Neural cell (in vitro differentiated cells): ENCODE measurements at regions not wholly inside any gene's neighbourhood (a gene's known extent, or its start where the extent isn't known, plus 50 kb on each side); places are given as distances from the start of the nearest gene placed in this dataset.

Experiments
- POLR2AphosphoS5 ChIP-seq: IDR thresholded peaks from 2 replicates; pipeline ENCODE4 v1.6.1; 2012
- RAD21 ChIP-seq: fragments of 450-650 bp; conservative IDR thresholded peaks from 2 replicates; pipeline ENCODE4 v1.6.1; 2014; ENCODE audit warnings: antibody characterized with exemption, mild to moderate bottlenecking, moderate library complexity
- TF ChIP-seq, protein P1 (sequence below): fragments of 450-650 bp; IDR thresholded peaks from 2 replicates; pipeline ENCODE4 v1.5.1; 2014; ENCODE audit warnings: antibody characterized with exemption, mild to moderate bottlenecking, moderate library complexity; ENCODE audit not compliant: poor library complexity, severe bottlenecking

DNA sequence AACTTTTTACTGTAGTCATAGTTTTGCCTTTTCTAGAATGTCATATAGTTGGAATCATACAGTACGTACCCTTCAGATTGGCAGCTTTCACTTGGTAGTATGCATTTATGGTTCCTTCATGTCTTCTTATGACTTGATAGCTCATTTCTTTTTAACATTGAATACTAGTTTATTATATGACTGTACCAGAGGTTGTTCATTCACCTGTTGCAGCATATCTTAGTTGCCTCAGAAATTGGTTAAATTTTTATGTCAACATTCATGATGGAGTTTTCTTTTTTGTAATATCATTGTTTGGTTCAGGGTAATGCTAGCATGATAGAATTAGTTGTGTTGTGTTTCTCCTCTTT is 94.8 kb upstream of the CDK13 start:
- TF ChIP-seq RAD21 (no peak), POLR2AphosphoS5 (no peak)
- TF ChIP-seq, protein P1, sequence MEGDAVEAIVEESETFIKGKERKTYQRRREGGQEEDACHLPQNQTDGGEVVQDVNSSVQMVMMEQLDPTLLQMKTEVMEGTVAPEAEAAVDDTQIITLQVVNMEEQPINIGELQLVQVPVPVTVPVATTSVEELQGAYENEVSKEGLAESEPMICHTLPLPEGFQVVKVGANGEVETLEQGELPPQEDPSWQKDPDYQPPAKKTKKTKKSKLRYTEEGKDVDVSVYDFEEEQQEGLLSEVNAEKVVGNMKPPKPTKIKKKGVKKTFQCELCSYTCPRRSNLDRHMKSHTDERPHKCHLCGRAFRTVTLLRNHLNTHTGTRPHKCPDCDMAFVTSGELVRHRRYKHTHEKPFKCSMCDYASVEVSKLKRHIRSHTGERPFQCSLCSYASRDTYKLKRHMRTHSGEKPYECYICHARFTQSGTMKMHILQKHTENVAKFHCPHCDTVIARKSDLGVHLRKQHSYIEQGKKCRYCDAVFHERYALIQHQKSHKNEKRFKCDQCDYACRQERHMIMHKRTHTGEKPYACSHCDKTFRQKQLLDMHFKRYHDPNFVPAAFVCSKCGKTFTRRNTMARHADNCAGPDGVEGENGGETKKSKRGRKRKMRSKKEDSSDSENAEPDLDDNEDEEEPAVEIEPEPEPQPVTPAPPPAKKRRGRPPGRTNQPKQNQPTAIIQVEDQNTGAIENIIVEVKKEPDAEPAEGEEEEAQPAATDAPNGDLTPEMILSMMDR: no peak
